ENCODE measurements at regions not wholly inside any gene's neighbourhood (a gene's known extent, or its start where the extent isn't known, plus 50 kb on each side); places are given as distances from the start of the nearest gene placed in this dataset.

DNA sequence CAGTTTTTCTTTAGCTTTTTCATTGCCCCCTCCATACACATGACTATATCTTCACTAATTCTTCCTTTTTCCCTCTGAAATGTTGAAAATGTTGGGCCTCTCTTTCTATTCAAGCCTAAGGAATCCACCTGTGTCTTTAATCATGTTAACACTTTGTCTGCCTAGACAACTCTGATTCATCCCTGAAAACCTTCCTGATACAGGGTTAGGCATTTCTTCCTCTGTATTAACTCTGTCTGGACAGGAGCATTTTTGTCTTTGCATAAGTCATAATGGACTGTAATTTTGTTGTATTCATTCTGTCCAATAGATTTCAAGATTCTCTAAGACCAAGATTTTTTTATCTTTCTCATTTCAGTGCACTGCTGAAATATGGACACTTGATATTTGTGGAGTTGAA, 297.3 kb downstream of the IKZF2 start:
- Histone ChIP-seq H3K9me3 (no peaks in the 10 kb centered on the region), H3K4me1 (no peaks in the 10 kb centered on the region), H3K4me3 (no peak overlapping the region), H3K36me3 (no peaks in the 10 kb centered on the region), H3K27ac (no peak overlapping the region), H3K27me3 (no peaks in the 10 kb centered on the region)
- ATAC-seq (no peak), DNase-seq (no peak)
- intact Hi-C loops (cut with DNase I): no loop called here
- no peak for TF ChIP-seq POLR2A (IDR thresholded peaks at IDR 0.05)
- TF ChIP-seq, protein P1, sequence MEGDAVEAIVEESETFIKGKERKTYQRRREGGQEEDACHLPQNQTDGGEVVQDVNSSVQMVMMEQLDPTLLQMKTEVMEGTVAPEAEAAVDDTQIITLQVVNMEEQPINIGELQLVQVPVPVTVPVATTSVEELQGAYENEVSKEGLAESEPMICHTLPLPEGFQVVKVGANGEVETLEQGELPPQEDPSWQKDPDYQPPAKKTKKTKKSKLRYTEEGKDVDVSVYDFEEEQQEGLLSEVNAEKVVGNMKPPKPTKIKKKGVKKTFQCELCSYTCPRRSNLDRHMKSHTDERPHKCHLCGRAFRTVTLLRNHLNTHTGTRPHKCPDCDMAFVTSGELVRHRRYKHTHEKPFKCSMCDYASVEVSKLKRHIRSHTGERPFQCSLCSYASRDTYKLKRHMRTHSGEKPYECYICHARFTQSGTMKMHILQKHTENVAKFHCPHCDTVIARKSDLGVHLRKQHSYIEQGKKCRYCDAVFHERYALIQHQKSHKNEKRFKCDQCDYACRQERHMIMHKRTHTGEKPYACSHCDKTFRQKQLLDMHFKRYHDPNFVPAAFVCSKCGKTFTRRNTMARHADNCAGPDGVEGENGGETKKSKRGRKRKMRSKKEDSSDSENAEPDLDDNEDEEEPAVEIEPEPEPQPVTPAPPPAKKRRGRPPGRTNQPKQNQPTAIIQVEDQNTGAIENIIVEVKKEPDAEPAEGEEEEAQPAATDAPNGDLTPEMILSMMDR (IDR thresholded peaks at IDR 0.05): no peak

DNA sequence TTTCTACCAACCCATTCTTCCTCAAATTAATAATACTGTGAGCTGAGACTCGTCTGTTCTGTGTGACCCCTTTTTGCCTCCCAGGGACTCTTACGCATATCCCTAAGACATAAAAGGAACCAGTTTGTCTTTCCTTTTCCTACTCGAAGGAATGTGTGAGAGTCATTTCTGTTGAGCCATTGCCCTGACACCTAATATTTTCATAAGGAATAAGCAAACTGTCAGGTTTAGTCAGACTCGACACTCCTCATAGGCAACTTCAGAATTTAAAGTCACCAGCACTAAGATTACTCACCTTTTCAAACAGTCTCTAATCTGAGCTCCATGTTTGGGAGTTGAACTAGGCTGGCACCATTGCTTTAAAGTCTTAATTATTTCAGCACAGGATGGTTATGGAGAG, 305.5 kb downstream of the IKZF2 start:
- no peak for TF ChIP-seq POLR2A (IDR thresholded peaks at IDR 0.05)
- TF ChIP-seq, protein P1 (IDR thresholded peaks at IDR 0.05): no peak
- no peaks in the 10 kb centered on the region for H3K27me3 ChIP-seq
- no peaks in the 10 kb centered on the region for H3K9me3 ChIP-seq
- H3K4me3 ChIP-seq: no peak overlapping the region
- H3K36me3 ChIP-seq: no peaks in the 10 kb centered on the region
- no peak overlapping the region for H3K27ac ChIP-seq
- 77 to 85% (median 81%) methylated on average over 4 of the region's 4 CpGs for WGBS, 4 donors
- DNase-seq (no peak), ATAC-seq (no peak)
- H3K4me1 ChIP-seq: peaks cover 0 to 3% (median 0%) of the 10 kb centered on the region in 12 donors
- intact Hi-C loops (cut with DNase I): no loop called here

DNA sequence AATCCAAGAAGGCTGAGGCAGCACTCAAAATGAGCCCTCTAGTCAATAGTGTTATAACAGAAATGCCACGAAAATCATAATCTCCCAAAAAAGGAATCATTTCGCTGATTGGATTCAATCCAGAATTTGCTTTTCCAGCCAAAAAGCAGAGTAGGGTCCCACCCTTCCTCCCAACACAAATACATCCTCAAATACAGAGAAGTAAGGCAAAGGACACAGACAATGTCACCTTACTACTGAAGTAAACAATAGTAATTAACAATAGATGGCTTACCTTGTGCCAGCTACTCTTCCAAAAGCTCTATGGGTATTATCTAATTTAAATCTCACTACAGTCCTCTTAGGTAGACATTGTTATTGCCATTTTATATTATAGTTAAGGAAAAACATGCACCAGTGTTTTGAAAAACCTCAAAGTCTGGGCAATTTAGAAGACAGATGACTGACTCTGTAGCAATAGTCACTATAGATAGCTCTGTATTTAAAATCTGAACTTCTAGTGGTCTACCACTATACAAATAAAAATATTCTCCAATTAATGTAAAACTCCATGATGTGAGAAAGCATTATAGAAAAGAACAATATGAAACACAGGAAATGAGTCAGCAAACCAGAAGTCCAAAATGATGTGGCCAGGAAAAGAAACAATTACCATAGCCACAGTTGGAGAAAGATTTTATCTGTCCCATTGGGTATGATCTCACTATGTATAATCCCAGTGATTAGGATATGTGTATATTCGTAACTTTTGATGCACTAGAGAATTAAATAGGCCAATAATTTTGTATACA, 305.0 kb upstream of the ERBB4 start:
- H3K4me1 ChIP-seq: peaks cover 0 to 3% (median 0%) of the 10 kb centered on the region in 12 donors
- H3K9me3 ChIP-seq: no peaks in the 10 kb centered on the region
- intact Hi-C loops (cut with DNase I): no loop called here
- DNase-seq (no peak), ATAC-seq (peak in 3 of 4 donors; percentile 41 to 82 (median 65))
- H3K4me3 ChIP-seq: no peak overlapping the region
- H3K27me3 ChIP-seq: no peaks in the 10 kb centered on the region
- peak overlapping the region in 4 of 12 donors; percentile 10 to 37 (median 22) for H3K27ac ChIP-seq
- no peaks in the 10 kb centered on the region for H3K36me3 ChIP-seq
- TF ChIP-seq, protein P1 (IDR thresholded peaks at IDR 0.05): no peak
- TF ChIP-seq POLR2A (IDR thresholded peaks at IDR 0.05): no peak
- 50 to 59% (median 58%) methylated on average over 3 of the region's 3 CpGs for WGBS, 4 donors

DNA sequence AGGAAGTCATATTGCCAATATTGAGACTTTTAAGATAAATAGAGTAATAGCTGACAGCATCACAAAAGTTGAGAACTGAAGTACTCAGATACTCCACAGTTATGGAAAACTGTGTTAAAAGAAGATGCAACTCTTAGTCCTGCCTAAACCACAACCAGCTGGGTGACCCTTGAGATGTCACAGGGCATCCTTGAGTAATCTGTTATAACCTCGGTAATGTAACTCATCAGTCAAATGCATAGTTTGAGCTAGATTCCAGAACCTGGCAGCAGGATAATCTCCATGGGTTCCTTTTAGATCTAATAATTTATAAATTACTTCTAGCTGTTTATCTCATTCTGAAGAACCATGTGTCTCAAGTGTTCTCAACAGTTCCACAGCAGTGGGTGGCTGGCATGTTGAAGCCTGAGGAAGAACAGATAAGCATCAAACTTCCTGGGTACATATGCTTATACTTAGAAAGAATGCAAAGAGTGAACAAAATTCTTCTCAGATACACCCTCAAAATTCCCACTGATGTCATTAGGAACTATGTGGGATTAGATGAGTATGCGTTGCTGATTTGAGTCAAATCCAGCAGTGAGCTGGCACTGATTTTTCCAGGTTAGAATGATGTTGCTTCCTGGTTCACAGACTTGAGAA, 304.1 kb upstream of the ERBB4 start:
- Histone ChIP-seq H3K9me3 (no peaks in the 10 kb centered on the region), H3K4me1 (peaks cover 0 to 3% (median 0%) of the 10 kb centered on the region in 12 donors), H3K27me3 (no peaks in the 10 kb centered on the region), H3K36me3 (no peaks in the 10 kb centered on the region), H3K27ac (peak overlapping the region in 1 of 12 donors; percentile 20), H3K4me3 (no peak overlapping the region)
- no peak for TF ChIP-seq POLR2A (IDR thresholded peaks at IDR 0.05)
- TF ChIP-seq, protein P1 (IDR thresholded peaks at IDR 0.05): no peak
- ATAC-seq: no peak
- no peak for DNase-seq
- intact Hi-C loops (cut with DNase I): no loop called here
- WGBS, 4 donors: 71 to 85% (median 81%) methylated on average over 2 of the region's 2 CpGs
